ENCODE measurements at regions not wholly inside any gene's neighbourhood (a gene's known extent, or its start where the extent isn't known, plus 50 kb on each side); places are given as distances from the start of the nearest gene placed in this dataset.

DNA sequence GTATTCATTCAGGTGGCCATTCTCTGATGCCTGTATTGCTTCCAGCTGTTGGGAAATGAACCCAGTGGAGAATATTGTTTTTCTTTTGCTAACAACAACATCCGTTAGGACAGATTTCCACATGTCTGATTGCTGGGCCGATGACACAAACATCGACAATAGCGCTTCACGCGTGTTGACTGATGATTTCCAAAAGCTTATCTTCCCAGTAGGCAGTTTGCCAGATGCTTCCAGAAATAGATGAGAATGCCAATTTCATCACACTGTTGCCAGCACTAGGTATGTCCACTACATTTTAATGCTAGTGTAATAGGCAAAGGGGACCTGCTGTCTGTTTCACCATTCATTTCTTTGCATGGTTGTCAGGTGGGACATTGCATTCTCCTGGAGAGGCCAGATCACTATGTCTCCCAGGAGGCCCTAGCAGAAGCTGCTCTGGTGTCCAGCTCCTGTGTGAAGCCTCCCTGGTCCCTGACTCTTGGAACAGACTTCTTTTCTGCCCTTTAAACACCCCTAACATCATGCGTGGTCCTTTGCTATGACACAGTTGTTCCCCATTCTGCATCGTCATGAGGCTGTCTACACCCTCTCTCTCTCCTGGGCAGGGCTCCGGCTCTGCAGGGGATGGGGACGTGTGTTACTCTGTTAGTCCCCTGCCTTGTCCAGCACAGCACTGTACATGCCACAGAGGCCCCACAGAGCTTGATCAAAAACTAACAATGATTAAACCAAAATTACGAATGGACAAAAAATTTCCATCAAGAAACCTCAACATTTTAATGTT lies 181.6 kb downstream of the CDH26 start:
- Histone ChIP-seq H3K27me3 (ENCODE audit: control insufficient read depth in 2 of 2, insufficient read depth in 1 of 2, low read length in 1 of 2) (no peaks in the 10 kb centered on the region), H3K27ac (ENCODE audit: low read depth in 1 of 2, low read length in 1 of 2) (no peak overlapping the region), H3K36me3 (ENCODE audit: control insufficient read depth in 2 of 2, insufficient read depth in 2 of 2, low read length in 1 of 2) (no peaks in the 10 kb centered on the region), H3K4me3 (ENCODE audit: low read length in 2 of 2) (no peak overlapping the region), H3K4me1 (ENCODE audit: control insufficient read depth in 2 of 2, insufficient read depth in 2 of 2, low read length in 2 of 2) (peaks cover 0 to 15% of the 10 kb centered on the region in 2 donors), H3K9me3 (ENCODE audit: control insufficient read depth in 2 of 2, insufficient read depth in 1 of 2, low read length in 1 of 2) (no peaks in the 10 kb centered on the region)
- 95% methylated on average over 11 of the region's 11 CpGs for WGBS
- DNase-seq (ENCODE audit: low read depth in 6 of 9, low spot score in 9 of 9): no peak

DNA sequence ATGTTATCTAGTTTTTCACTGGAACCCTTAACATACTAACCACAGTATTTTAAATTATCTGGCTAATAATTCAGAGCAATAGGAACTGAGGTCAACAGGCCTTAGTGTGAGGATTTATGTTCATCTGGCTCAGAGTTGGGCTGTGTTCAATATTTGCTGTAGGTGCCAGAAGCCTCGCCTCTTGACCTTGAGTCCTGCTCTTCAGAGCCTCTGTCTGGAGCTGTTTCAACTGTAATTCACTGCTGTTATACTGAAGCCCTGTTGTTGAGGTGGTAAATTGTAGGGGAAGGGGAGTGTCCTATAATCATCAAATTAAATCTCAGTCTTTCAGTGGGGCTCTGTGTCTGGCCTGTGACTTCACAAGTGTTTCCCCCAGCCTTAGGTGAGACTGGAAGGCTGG lies 184.4 kb downstream of the CDH26 start:
- no peak overlapping the region for H3K27ac ChIP-seq (ENCODE audit: low read depth in 1 of 2, low read length in 1 of 2)
- no peak for DNase-seq (ENCODE audit: low read depth in 6 of 9, low spot score in 9 of 9)
- H3K36me3 ChIP-seq (ENCODE audit: control insufficient read depth in 2 of 2, insufficient read depth in 2 of 2, low read length in 1 of 2): no peaks in the 10 kb centered on the region
- WGBS: 90% methylated on average over 1 of the region's 1 CpG
- H3K4me1 ChIP-seq (ENCODE audit: control insufficient read depth in 2 of 2, insufficient read depth in 2 of 2, low read length in 2 of 2): peaks cover 0 to 10% of the 10 kb centered on the region in 2 donors
- no peak overlapping the region for H3K4me3 ChIP-seq (ENCODE audit: low read length in 2 of 2)
- no peaks in the 10 kb centered on the region for H3K27me3 ChIP-seq (ENCODE audit: control insufficient read depth in 2 of 2, insufficient read depth in 1 of 2, low read length in 1 of 2)
- no peaks in the 10 kb centered on the region for H3K9me3 ChIP-seq (ENCODE audit: control insufficient read depth in 2 of 2, insufficient read depth in 1 of 2, low read length in 1 of 2)

DNA sequence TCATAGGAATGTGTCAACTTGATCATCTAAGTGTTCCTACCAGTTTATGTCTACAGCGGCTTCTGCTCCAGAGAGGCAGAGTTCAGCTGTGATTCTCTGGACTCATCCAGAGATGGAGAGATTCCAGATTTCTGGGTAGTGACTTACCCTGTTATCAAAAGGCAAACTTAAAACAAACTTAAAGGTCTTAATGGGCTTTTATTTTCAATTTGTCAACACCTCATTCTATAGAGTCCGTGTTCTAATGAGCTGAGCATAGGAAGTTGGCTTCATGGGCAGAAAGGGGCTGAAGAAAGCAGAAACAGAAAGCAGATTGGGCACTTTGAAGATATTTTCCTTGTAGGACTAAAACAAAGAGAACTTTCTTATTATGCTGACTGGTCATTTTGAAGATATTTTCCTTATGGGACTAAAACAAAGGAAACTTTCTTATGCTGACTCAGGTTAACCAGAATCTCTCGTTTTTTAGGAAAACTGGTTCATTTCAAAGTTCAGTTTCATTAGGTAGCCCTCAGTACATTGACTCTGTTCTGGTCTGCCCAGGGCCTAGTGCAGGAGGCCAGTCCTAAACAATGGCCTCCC lies 185.1 kb downstream of the CDH26 start:
- Histone ChIP-seq H3K27ac (ENCODE audit: low read depth in 1 of 2, low read length in 1 of 2) (no peak overlapping the region), H3K36me3 (ENCODE audit: control insufficient read depth in 2 of 2, insufficient read depth in 2 of 2, low read length in 1 of 2) (no peaks in the 10 kb centered on the region), H3K27me3 (ENCODE audit: control insufficient read depth in 2 of 2, insufficient read depth in 1 of 2, low read length in 1 of 2) (no peaks in the 10 kb centered on the region), H3K9me3 (ENCODE audit: control insufficient read depth in 2 of 2, insufficient read depth in 1 of 2, low read length in 1 of 2) (no peaks in the 10 kb centered on the region), H3K4me3 (ENCODE audit: low read length in 2 of 2) (no peak overlapping the region), H3K4me1 (ENCODE audit: control insufficient read depth in 2 of 2, insufficient read depth in 2 of 2, low read length in 2 of 2) (peaks cover 0 to 10% of the 10 kb centered on the region in 2 donors)
- DNase-seq (ENCODE audit: low read depth in 6 of 9, low spot score in 9 of 9): no peak
- WGBS: 63% methylated on average over 3 of the region's 3 CpGs

DNA sequence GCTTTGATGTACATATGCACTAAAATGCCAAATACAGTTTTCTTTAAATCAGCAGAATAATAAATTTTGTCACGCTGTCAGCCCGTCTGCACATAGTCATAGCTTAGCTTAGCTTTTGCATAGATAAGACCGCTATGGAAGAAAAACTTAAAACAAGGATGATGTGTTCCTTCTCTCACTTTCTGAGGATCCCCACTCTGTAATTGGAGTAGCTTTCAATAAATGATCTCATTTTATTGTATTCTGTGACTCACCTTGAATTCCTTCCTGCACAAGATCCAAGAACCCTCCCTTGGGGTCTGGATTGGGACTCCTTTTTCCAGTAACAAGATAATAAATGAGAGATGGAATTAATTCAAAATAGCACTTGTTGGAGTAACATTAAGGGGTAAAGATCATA lies 186.2 kb downstream of the CDH26 start:
- H3K4me3 ChIP-seq (ENCODE audit: low read length in 2 of 2): no peak overlapping the region
- H3K36me3 ChIP-seq (ENCODE audit: control insufficient read depth in 2 of 2, insufficient read depth in 2 of 2, low read length in 1 of 2): no peaks in the 10 kb centered on the region
- peaks cover 0 to 7% of the 10 kb centered on the region in 2 donors for H3K4me1 ChIP-seq (ENCODE audit: control insufficient read depth in 2 of 2, insufficient read depth in 2 of 2, low read length in 2 of 2)
- 99% methylated on average over 3 of the region's 3 CpGs for WGBS
- H3K9me3 ChIP-seq (ENCODE audit: control insufficient read depth in 2 of 2, insufficient read depth in 1 of 2, low read length in 1 of 2): no peaks in the 10 kb centered on the region
- DNase-seq (ENCODE audit: low read depth in 6 of 9, low spot score in 9 of 9): no peak
- H3K27ac ChIP-seq (ENCODE audit: low read depth in 1 of 2, low read length in 1 of 2): no peak overlapping the region
- no peaks in the 10 kb centered on the region for H3K27me3 ChIP-seq (ENCODE audit: control insufficient read depth in 2 of 2, insufficient read depth in 1 of 2, low read length in 1 of 2)

DNA sequence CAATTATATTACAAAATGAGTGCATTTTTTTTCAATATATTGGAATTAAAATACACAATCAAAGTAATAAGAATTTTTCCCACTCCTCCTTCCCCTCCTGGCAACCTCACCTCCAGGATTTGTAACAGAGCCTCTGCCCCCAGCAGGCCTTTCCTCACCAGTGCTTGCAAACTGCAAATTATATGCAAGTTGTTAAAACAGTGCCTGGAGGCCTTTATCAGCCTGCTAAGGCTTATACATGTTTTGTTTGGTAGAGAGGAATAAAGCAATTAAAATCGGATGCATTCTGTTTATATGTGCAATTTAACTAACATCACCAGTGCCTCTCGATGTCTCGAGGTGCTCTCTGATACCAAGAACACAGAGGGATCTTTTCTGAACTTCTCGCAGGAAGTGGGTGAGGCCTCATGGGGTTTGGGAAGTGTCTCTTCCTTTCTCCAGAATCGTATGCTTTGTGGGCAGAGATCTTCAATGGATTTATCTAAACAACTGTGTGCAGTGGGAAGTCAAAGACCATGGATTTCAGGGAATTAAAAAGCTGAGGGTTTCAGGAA lies 186.8 kb downstream of the CDH26 start:
- 65% methylated on average over 5 of the region's 5 CpGs for WGBS
- H3K27ac ChIP-seq (ENCODE audit: low read depth in 1 of 2, low read length in 1 of 2): no peak overlapping the region
- H3K9me3 ChIP-seq (ENCODE audit: control insufficient read depth in 2 of 2, insufficient read depth in 1 of 2, low read length in 1 of 2): no peaks in the 10 kb centered on the region
- no peak for DNase-seq (ENCODE audit: low read depth in 6 of 9, low spot score in 9 of 9)
- H3K4me3 ChIP-seq (ENCODE audit: low read length in 2 of 2): no peak overlapping the region
- no peaks in the 10 kb centered on the region for H3K36me3 ChIP-seq (ENCODE audit: control insufficient read depth in 2 of 2, insufficient read depth in 2 of 2, low read length in 1 of 2)
- peaks cover 0 to 7% of the 10 kb centered on the region in 2 donors for H3K4me1 ChIP-seq (ENCODE audit: control insufficient read depth in 2 of 2, insufficient read depth in 2 of 2, low read length in 2 of 2)
- H3K27me3 ChIP-seq (ENCODE audit: control insufficient read depth in 2 of 2, insufficient read depth in 1 of 2, low read length in 1 of 2): no peaks in the 10 kb centered on the region

DNA sequence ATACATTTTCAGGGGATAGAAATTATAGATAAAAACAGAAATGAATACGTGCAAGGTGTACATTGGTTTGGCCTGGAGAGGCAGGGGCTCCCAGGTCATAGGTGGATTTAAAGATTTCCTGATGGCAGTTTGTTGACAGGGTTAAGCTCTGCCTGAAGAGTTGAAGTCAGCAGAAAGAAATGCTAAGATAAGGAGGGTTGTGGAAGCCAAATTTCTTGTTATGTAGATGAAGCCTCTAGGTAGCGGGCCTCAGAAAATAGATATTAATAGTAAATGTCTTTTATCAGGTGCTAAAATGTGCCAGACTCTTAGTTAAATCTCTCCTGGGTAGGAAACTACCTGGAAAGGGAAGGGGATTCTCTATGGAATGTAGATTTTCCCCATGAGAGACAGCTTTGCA lies 188.8 kb downstream of the CDH26 start:
- WGBS: 95% methylated on average over 2 of the region's 2 CpGs
- Histone ChIP-seq H3K27ac (ENCODE audit: low read depth in 1 of 2, low read length in 1 of 2) (no peak overlapping the region), H3K4me1 (ENCODE audit: control insufficient read depth in 2 of 2, insufficient read depth in 2 of 2, low read length in 2 of 2) (peaks cover 0 to 3% of the 10 kb centered on the region in 2 donors), H3K9me3 (ENCODE audit: control insufficient read depth in 2 of 2, insufficient read depth in 1 of 2, low read length in 1 of 2) (no peaks in the 10 kb centered on the region), H3K36me3 (ENCODE audit: control insufficient read depth in 2 of 2, insufficient read depth in 2 of 2, low read length in 1 of 2) (no peaks in the 10 kb centered on the region), H3K4me3 (ENCODE audit: low read length in 2 of 2) (no peak overlapping the region), H3K27me3 (ENCODE audit: control insufficient read depth in 2 of 2, insufficient read depth in 1 of 2, low read length in 1 of 2) (no peaks in the 10 kb centered on the region)
- DNase-seq (ENCODE audit: low read depth in 6 of 9, low spot score in 9 of 9): no peak

DNA sequence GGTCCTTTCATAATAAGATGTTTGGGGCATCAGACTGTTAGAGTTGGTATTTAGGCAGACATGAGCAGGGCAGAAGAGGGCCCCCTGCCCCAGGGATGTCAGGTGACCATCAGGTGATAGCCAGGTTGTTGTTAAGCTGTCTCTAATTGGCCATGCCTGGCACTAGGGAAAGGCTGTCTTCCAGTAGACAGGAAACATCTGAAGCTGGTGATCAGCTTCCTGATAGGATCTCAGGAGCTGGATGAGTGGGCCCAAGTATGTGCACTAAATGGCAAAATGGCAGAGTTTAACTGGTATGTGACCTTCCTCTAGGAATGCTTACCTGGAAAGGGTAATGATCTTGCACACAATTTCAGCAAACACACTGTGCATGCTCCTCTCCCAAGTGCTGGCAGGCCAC lies 190.7 kb downstream of the CDH26 start:
- Histone ChIP-seq H3K4me3 (ENCODE audit: low read length in 2 of 2) (no peak overlapping the region), H3K4me1 (ENCODE audit: control insufficient read depth in 2 of 2, insufficient read depth in 2 of 2, low read length in 2 of 2) (peaks cover 0 to 3% of the 10 kb centered on the region in 2 donors), H3K27me3 (ENCODE audit: control insufficient read depth in 2 of 2, insufficient read depth in 1 of 2, low read length in 1 of 2) (no peaks in the 10 kb centered on the region), H3K36me3 (ENCODE audit: control insufficient read depth in 2 of 2, insufficient read depth in 2 of 2, low read length in 1 of 2) (no peaks in the 10 kb centered on the region), H3K27ac (ENCODE audit: low read depth in 1 of 2, low read length in 1 of 2) (no peak overlapping the region), H3K9me3 (ENCODE audit: control insufficient read depth in 2 of 2, insufficient read depth in 1 of 2, low read length in 1 of 2) (no peaks in the 10 kb centered on the region)
- DNase-seq (ENCODE audit: low read depth in 6 of 9, low spot score in 9 of 9): no peak

DNA sequence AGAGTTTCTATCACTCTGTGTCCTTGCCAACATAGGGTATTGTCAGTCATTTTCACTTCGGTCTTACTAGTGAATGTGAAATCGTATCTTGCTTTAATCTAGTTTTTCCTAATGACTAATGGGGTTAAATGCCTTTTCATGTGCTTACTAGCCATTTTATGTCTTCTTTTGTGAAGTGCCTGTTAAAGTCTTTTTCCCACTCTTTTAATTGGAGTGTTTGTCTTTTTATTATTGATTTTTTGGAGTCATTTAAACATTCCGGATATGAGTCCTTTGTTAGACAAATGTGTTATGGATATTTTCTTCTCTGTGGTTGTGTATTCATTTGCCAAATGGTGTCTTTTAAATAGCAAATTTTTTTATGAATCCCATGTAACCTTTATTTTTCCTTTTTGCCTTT lies 194.6 kb downstream of the CDH26 start:
- Histone ChIP-seq H3K4me3 (ENCODE audit: low read length in 2 of 2) (no peak overlapping the region), H3K27me3 (ENCODE audit: control insufficient read depth in 2 of 2, insufficient read depth in 1 of 2, low read length in 1 of 2) (no peaks in the 10 kb centered on the region), H3K36me3 (ENCODE audit: control insufficient read depth in 2 of 2, insufficient read depth in 2 of 2, low read length in 1 of 2) (no peaks in the 10 kb centered on the region), H3K4me1 (ENCODE audit: control insufficient read depth in 2 of 2, insufficient read depth in 2 of 2, low read length in 2 of 2) (no peaks in the 10 kb centered on the region), H3K27ac (ENCODE audit: low read depth in 1 of 2, low read length in 1 of 2) (no peak overlapping the region), H3K9me3 (ENCODE audit: control insufficient read depth in 2 of 2, insufficient read depth in 1 of 2, low read length in 1 of 2) (no peaks in the 10 kb centered on the region)
- DNase-seq (ENCODE audit: low read depth in 6 of 9, low spot score in 9 of 9): no peak
- WGBS: 95% methylated on average over 3 of the region's 3 CpGs

DNA sequence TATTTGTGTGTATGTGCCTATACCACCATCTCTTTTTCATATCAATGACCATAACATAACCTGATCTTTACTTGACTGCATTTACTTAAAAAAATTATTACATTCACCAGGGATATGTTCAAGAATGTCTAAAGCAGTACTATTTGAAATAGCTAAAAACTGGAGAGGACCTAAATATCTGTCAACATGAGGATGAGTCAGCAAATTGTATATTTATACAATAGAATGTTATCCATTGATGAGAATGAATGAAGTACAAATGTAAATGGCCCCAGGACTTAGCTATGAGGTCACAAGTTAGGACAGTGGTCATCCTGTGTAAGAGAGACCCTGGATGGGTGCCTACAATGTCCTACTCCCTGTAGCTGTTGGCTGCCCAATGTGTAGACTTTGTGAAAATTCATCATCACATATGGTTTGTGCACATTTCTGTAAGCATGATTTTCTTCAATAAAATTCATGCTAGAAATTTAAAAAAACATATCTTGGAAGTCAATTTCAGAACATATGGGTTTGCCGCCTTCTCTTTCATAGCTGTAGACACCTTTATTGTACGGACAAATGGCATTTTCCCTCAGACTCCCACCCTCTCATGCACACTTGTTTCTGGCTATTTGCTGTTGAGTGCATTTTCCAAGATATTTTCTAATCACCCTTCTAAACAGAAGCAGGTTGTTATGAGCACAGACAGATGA lies 202.4 kb downstream of the CDH26 start:
- Histone ChIP-seq H3K27me3 (ENCODE audit: control insufficient read depth in 2 of 2, insufficient read depth in 1 of 2, low read length in 1 of 2) (no peaks in the 10 kb centered on the region), H3K4me1 (ENCODE audit: control insufficient read depth in 2 of 2, insufficient read depth in 2 of 2, low read length in 2 of 2) (no peaks in the 10 kb centered on the region), H3K27ac (ENCODE audit: low read depth in 1 of 2, low read length in 1 of 2) (no peak overlapping the region), H3K9me3 (ENCODE audit: control insufficient read depth in 2 of 2, insufficient read depth in 1 of 2, low read length in 1 of 2) (no peaks in the 10 kb centered on the region), H3K36me3 (ENCODE audit: control insufficient read depth in 2 of 2, insufficient read depth in 2 of 2, low read length in 1 of 2) (no peaks in the 10 kb centered on the region), H3K4me3 (ENCODE audit: low read length in 2 of 2) (no peak overlapping the region)
- DNase-seq (ENCODE audit: low read depth in 6 of 9, low spot score in 9 of 9): no peak
- over 99% methylated on average over 2 of the region's 2 CpGs for WGBS

Measured in thymus (tissue), 11 donors.